ENCODE measurements at regions not wholly inside any gene's neighbourhood (a gene's known extent, or its start where the extent isn't known, plus 50 kb on each side); places are given as distances from the start of the nearest gene placed in this dataset.

DNA sequence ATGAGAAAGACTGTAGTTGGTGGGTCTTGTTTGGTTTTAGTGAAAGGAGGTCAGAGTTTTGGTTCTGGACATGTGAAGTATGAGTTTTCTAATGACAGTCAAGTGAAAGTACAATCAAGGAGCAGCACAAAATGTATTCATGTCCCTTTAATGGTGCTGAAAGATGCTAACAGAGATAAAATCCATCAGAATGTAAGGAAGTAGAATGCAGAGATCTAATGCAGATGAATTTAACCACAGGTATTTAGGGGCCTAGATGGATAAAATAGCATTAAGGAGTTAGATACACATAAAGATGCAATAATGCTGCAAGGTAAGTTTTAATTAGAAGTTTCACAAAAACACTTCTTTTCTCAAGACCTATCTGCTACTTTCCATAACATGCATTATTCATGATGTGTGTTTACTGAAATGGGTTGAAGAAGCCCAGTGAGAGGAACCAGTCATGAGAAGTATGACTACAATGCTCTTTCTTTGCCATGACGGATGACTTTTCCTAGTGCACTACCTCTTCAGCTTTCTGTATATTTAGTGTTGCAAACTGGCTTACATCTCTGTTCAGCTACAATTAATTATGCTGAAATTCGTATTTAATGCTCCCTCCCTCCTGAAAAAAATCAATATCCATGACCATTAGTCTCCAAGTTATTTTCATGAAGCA lies 222.9 kb upstream of the HTR2A start:
- DNase-seq (ENCODE audit: low spot score) = no peak

DNA sequence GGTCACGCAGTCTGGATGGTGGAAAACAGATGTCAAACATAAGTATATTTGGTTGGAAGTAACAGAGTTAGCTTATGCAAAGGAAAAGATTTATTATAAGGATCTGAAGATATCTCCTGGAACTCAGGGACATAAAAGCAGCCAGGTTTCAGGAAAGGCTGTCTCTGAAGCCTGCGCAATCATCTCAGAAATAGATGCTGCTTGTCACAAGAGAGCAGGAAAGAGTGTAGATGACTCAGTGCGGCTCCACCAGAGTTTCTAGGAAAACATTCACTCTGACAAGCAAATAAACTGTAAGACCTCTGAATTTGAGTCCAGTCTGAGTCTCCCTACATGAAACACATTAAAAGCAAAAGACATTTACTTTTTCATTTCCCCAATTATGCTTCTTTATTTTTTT lies 220.4 kb upstream of the HTR2A start:
- DNase-seq (ENCODE audit: low spot score) = peak; percentile 52

DNA sequence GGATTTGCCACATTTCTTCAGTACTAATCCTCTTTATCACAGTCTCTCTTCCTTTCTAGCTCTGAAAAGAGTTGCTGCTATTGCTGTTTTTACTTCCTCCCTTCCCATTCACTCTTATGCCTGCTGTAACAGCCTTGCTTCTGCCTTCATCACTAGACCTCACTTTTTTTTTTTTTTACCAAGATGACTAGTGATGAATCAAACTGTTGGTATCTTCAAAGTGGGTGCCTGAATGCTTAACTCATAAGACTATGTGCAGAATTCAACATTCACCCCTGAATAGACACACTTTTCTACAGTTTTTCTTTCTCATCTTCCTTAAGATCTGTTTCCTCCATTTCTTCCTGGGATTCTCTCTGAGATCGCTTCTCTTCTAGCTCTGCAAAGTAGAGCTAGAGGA lies 217.2 kb upstream of the HTR2A start:
- no peak for DNase-seq (ENCODE audit: low spot score)

DNA sequence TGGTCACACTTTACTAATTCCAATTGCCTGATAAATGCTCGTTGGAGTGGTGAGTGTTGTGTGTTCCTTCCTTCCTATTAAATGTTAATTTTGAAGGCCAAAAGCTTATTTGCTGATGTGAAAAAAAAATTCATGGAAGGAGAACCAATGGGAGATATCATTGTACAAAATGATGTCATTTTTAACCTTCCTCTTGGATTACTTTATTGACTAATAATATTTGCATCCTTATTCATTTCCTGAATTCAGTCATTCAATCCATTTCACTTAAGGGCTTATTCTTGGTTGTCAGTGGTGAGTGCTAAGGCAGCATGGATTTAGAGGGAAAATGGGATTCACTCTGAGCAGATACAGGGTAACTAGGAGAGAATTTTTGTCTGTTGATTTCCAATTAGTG lies 216.0 kb upstream of the HTR2A start:
- DNase-seq (ENCODE audit: low spot score) = no peak

DNA sequence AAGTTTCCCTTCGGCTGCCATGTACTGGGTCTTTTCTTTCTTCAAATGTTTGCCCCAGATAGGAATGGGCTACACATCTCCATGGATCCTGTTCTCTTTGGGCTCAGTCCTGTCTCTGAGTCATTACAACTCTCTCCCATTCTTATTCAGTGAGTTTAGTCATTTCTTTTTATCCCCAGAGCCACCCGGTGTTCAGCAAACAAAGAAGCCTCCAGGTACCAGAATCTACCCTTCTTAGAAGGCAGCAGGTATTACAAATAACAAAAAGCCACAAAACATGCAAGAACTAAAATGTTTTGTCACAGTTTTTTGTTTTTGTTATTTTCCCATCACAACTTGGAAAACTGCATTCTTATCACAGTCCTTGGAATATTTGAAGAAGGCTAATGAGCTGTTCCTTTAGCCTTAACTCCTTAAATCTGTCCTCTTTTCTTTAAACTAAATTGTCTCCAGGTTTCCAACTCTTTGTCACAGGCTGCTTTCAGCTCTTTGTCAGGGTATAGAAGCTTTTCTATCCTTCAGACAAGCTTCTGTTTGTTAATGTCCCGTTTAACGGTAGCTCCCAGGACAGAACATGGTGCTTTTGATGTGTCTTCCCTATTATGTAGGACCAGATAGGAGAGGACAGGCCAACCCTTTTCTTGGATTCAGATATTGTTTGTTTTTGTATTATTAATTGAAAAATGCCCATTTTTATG lies 215.5 kb upstream of the HTR2A start:
- DNase-seq (ENCODE audit: low spot score) = no peak

DNA sequence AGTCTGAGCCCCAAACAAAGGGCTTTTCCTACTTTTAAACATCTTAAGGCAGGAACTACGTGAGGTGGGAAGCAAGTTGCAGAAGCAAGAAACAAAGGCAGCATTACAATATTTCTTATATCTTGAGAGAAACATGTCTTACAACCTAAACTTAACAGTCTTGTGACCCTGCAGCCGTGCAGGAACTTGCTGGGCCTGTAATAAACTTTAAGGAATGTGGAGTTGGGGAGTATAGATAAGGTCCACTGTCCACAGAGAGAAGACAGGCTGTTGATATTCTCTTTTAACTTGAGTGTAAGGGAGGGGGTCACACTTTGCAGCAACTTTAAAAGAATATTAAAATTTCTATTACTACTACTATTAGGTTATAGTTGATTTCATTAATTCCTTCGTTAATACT lies 214.6 kb upstream of the HTR2A start:
- DNase-seq (ENCODE audit: low spot score) = no peak

DNA sequence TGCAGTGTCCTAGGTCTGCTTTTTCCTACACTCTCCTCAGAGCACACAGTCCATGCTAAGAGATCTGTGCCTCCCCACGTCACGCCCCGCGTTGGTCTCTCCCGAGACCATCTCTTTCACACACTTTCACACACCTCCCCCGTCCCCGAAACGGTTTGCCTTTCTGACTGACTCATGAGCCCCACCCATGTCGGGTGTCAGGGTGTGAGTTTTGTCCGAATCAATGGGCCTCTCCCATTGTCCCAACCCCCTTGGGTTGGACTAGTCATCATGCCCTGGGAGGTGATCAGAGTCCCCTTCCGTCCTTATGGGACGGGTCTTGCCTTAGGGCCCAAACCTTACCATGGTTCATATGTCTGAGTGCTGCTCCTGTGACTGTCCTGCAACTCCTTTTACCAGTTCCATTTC lies 214.0 kb upstream of the HTR2A start:
- no peak for DNase-seq (ENCODE audit: low spot score)

DNA sequence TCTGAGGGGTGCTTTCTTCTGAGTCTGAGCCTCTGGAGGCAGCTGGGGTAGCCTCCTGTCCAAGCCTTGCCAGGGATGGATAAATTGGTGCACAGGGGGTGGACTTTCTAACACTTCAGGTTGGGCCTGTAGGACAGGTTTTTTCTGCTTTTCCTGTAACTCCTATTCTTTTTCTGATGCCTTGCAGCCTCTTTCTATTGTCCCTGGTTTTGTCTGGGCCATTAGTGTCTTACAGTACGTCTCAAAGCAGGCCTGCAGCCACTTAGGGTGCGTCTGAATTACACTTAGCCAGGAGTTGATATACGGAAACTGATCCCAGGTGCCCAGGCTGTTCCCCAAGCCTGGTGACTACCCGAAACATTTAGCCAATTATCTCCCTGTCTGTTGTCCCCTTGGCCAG lies 213.3 kb upstream of the HTR2A start:
- DNase-seq (ENCODE audit: low spot score) = no peak

DNA sequence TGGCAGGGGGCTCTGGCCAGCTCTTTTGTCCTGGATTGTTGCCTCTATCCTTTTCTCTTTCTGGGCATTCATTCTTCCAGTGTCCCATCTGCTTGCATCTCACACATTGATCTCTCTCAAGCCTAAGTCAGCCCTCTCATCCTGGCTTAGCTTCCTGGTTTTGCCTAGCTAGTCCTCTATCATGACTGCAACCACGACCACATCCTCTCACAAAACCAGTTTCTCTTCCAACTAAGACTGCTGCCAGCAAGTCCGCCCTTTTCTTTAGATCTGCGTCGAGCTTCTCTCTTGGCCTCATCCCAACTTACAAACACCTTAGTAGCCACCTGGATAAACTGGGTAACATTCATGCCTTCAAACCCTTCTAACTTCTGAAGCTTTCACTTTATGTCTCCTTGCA lies 212.2 kb upstream of the HTR2A start:
- DNase-seq (ENCODE audit: low spot score) = no peak

DNA sequence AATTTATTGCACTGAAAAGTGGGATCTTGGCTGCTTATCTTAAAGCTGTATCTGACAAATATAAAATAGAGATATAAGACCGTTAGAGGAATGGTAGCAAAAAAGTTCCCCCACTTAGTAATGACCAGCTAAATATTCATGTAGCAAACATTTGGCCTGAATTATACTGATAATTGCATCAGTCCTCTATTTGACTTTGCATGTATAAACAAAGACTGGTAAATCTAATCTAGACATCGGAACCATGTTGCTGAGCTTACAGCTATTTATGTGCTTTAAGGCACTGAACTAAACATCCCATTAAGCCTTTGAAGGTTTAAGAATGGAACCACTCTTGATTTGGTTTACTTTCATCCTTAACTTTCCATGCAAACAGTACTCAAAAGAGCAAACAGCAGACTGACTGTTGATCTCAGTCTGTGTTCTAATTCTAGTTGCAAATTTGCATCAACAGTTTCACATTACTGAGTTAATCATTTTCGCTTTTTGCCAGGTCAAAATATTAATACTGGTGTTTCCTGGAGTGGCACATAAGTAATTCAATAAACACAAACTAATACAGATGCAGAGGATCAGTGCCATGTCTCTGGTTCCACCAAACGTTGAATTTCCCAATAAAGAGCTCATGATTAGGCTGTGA lies 203.5 kb upstream of the HTR2A start:
- DNase-seq (ENCODE audit: low spot score) = no peak

DNA sequence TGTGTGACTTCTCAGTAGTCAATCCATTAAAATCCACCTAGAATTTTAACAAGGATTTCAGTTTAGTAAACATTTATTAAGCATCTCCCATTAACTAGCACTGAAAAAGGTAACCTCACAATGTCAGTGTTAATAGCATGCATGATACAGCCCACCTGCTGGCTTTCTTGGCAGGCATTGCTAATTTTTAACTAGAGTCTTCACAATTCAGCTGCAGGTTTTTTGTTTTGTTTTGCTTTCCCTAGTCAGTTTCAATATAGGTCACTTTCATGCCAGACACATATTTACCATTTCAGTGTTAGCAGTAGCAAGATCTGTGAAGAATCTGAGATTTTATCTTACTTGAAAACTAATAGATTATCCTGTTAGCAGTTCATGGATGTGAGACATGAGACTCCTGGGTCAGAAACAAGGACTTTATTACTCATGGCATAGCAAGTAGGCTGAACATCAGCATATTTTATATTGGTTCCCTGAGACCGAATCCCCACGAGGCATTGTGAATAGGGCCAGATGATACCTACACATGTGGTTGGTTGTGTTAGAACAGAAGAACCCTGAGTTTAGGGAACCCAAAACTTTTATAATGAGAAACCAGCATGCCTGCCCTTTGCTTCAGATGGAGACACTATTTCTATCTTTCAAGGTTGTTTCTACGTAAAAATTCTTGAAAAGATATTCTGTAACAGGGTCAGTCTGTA lies 198.0 kb upstream of the HTR2A start:
- no peak for DNase-seq (ENCODE audit: low spot score)

DNA sequence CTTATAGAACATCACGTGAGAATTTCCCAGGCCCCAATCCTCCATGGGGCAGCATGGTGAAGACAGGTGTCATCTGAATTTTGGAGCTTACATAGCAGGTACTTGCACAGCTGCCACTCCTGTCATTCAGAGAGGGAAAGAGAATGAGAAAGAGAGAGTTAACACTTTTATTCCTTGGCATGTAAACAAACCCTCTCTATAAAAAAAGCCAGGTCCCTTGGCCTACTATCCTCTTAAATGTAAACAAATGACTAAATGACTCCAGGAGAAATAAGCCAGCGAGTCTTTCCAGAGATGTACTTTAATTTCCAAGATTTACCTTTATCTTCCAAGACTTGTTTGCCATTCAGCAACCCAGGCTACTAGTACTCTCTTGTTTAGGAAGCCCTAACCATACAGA lies 195.3 kb upstream of the HTR2A start:
- DNase-seq (ENCODE audit: low spot score) = no peak

DNA sequence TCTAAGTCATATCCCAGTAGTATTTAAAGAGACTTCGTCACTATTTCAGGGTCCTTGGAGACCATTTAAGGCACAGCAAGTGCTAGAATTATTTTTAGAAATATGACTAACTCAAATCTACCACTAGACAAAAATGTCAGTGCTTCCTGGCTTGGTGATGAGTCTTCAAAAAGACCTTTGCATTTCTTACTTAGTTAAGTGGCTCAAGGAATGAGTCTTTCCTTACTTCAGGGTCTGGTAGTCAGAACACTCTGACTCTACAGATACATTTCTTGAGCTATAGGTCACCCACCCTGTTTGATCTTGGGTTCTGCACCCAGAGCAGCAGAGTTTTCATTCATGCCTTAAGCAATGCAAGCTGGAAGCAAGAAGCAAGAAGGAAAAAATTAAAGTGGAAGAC lies 191.0 kb upstream of the HTR2A start:
- DNase-seq (ENCODE audit: low spot score) = no peak

DNA sequence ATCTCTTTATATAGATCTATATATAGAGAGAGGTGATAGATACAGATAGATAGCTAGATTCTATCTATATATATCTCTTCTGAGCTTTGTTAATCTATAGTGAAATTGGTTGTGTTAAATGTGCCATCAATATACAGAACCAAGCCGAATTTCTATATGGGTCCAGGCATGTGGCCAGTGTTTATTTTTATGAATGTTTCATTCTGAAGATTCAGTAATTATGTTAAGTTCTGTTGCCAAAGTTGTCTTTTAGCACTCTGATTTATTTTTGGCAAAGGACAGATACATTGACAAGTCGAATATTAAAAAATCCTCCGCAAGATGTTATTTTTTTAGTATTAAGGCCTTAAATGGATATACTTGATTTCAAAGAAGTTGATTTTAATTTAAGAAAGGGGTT lies 190.4 kb upstream of the HTR2A start:
- DNase-seq (ENCODE audit: low spot score) = no peak

DNA sequence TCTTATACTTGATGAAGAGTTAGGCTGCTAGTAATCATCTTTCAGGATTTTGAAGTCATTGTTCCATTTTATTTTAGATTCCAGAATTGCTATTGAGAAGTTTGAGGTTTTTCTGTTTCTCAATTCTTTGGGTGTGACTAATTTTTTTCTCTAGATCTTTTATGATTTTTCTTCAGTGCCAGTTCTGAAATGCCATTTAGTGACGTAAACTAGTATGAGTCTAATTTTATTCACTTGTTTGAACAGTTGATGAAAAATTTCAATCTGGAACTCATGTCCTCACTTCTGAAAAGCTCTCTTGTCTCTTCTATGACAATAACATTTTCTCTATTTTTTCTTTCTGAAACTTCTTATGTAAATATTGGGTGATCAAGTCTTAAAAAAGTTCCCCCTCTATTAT lies 188.5 kb upstream of the HTR2A start:
- no peak for DNase-seq (ENCODE audit: low spot score)

DNA sequence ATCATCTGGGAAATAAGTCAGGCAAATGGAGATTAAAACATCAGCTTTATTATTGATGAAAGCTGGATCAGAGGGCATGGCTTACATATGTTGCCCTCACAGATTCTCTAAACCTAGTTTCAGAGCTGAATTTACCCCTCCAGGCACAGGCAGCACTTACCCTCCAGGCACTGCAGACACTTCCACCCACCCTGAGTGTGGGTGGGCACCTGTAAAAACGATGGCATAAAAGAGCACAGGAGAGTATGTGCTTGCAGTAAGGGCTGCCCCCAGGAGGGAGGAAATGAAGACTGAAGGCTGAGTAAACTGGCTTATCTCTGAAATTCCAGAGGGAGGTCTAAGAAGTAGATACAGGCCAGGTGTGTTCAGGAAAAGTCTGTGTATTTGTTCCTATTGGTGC lies 185.0 kb upstream of the HTR2A start:
- DNase-seq (ENCODE audit: low spot score) = peak; percentile 39

DNA sequence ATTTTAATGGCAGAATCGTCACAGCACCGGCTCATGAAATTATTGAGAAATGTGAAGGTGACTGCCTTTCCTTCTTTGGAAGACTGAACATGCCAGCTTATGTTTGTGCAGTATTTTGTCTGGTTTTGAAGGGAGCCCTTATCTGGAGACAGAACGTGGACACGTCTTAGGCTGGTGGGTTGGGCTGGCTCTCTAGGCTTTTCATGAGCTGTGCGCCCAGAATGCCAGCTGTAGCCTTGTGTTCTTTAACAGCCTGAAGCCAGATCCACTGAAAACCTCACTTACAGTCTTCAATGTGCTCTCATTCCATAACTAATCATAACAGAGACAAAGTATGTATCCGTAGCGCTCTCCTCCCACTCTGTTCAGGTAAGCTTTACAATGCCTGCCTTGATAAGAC lies 184.4 kb upstream of the HTR2A start:
- DNase-seq (ENCODE audit: low spot score) = peak; percentile 17

DNA sequence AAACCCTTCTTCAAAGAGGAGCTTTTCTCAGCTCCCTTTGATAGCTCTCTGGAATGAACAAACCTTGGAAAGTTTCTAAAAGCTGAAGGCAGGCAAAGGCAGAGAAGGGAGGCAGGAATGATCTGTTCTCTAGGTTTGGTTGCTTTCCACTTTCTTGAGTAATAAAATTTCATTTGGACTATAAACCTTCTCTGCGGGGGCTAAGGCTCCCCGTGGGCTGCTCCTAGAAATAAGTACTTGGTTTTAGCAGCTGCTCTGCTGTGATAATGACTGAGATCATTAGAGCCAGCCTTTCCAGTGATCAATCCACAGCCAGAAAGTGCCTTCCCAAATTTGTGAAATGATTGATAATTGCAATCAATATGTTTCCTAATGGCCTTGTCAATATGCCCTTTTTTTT lies 183.8 kb upstream of the HTR2A start:
- no peak for DNase-seq (ENCODE audit: low spot score)

DNA sequence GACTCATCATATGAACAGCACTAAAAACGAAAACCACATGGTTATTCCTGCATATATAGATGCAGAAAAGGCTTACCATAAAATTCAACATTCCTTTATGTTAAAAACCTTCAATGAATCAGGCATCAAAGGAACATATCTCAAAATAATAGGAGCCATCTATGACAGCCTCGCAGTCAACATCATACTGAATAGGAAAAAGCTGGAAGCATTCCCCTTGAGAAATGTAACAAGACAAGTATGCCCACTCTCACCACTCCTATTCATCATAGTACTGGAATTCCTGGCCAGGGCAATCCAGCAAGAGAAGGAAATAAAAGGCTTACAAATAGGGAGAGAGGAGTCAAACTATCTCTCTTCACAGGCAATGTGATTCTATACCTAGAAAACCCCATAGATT lies 179.6 kb upstream of the HTR2A start:
- no peak for DNase-seq (ENCODE audit: low spot score)

DNA sequence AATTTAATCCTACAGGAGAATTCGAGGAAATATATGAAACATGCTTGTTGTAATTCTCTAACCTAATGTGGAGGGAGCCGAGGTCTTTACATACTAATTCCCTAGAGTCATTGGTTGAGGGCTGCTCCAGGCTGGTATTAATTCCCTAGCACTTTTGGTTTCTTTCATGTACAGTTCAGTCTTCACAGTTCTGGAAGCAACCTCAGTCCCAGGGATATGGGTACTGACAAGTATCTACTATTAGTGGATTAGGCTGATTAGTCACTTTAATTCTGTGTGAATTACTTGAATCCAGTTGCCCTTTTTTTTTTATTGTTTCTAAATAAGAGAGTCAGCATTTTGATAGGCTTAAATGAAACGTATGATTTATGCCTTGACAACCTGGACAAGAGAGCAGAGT lies 172.3 kb upstream of the HTR2A start:
- DNase-seq (ENCODE audit: low spot score) = no peak

DNA sequence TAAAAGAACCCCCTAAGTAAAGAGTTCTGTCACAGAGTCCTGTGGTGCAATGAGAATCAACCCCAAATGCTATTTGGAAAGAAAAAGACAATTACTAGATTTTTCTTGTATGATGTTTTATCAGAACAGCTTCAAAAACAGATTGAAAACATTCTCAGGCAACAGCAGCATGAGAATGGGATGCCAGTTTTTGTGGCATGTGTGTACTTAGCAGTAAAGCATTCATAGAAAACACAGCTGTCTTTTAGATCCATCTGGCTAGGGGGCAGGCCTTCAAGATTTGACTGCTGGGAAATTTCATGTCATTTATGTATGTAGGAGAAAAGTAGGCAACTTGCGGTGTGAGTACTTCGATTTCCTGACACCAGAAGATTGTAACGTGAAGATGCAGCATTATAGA lies 170.5 kb upstream of the HTR2A start:
- DNase-seq (ENCODE audit: low spot score) = no peak

DNA sequence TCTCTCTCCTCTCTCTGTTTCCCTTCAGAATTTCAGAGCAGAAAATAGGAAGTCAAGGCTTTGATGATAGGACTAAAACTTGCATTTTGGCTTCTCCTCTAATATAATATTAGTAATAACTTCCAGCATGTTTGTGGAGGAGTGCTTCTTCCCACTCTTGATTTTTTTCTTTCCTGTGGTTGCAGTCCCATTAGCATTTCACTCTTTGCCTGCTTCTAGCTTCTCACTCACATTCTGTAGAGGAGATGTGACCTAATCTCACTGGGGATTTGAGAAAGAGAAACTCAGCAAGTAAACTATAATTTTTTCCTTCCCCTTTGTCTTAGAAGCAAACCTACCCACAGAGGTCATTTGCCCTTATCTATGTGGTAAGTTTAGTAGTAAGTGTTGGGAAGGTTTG lies 169.4 kb upstream of the HTR2A start:
- DNase-seq (ENCODE audit: low spot score) = no peak

DNA sequence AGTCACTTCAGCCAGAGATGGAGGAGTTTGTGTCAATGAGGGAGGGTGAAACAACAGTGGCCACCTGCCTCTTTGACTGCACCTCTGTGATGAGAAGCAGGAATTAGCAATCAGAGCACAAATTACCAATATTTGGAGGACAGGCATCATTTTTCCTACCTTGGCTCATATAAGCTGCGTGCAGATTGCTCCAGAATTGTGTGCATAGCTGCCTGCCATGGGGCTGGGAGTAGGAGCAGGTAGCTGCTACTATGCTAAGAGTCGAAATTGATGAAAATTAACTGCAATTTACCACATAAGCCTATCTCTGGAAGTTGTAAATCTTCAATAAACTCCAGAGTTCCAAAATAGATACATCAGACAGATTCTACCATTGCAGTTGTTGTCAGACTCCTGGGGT lies 167.5 kb upstream of the HTR2A start:
- no peak for DNase-seq (ENCODE audit: low spot score)
